KMS-11 (cell line): ENCODE measurements at regions not wholly inside any gene's neighbourhood (a gene's known extent, or its start where the extent isn't known, plus 50 kb on each side); places are given as distances from the start of the nearest gene placed in this dataset.
A peak's percentile ranks its signal among the peaks of the same experiment; 100 is the strongest.

Experiments
- H2AFZ ChIP-seq: fragments of 200-600 bp; sonication (generic); 2 replicates; pipeline ENCODE4 v1.6.1; 2016; ENCODE audit warnings: antibody characterized with exemption, mixed run types, low read depth
- H3K27ac ChIP-seq: fragments of 200-600 bp; sonication (generic); 2 replicates; pipeline ENCODE4 v1.6.1; 2016; ENCODE audit warnings: mild to moderate bottlenecking, mixed run types
- H3K27me3 ChIP-seq: fragments of 200-600 bp; sonication (generic); 2 replicates; pipeline ENCODE4 v1.6.1; 2017; ENCODE audit warnings: mild to moderate bottlenecking, low read depth, mixed run types, moderate library complexity; ENCODE audit not compliant: insufficient read depth
- H3K36me3 ChIP-seq: fragments of 200-600 bp; sonication (generic); 2 replicates; pipeline ENCODE4 v1.6.1; 2017; ENCODE audit warnings: mild to moderate bottlenecking, mixed run types; ENCODE audit not compliant: insufficient read depth
- H3K4me1 ChIP-seq: fragments of 200-600 bp; sonication (generic); 2 replicates; pipeline ENCODE4 v1.6.1; 2016; ENCODE audit warnings: mild to moderate bottlenecking, low read depth, mixed run types; ENCODE audit not compliant: poor library complexity, severe bottlenecking
- H3K4me2 ChIP-seq: fragments of 200-600 bp; sonication (generic); 2 replicates; pipeline ENCODE4 v1.7.0; 2016; ENCODE audit warnings: mild to moderate bottlenecking, mixed run types
- H3K4me3 ChIP-seq: fragments of 200-600 bp; sonication (generic); IDR thresholded peaks from 2 replicates; pipeline ENCODE4 v1.6.1; 2017; ENCODE audit warnings: low read depth, low read length, mixed read lengths; ENCODE audit not compliant: insufficient read depth
- H3K79me2 ChIP-seq: fragments of 200-600 bp; sonication (generic); 2 replicates; pipeline ENCODE4 v1.6.1; 2016; ENCODE audit warnings: low read depth, mixed run types; ENCODE audit not compliant: insufficient read depth
- H3K9ac ChIP-seq: fragments of 200-600 bp; sonication (generic); 2 replicates; pipeline ENCODE4 v1.6.1; 2016; ENCODE audit warnings: mild to moderate bottlenecking, mixed run types
- H4K20me1 ChIP-seq: fragments of 200-600 bp; sonication (generic); 2 replicates; pipeline ENCODE4 v1.6.1; 2016; ENCODE audit warnings: mild to moderate bottlenecking, mixed run types; ENCODE audit not compliant: insufficient read depth
- CTCF ChIP-seq: fragments of 200-600 bp; sonication (generic); conservative IDR thresholded peaks from 2 replicates; pipeline ENCODE4 v1.6.1; 2017; ENCODE audit warnings: low read depth, mild to moderate bottlenecking, antibody characterized with exemption, low read length, moderate library complexity, mixed read lengths

- no peak overlapping the region for H2AFZ ChIP-seq
- H3K27me3 ChIP-seq: peaks cover 56% of the 10 kb centered on the region
- no peak for TF ChIP-seq CTCF
- no peaks in the 10 kb centered on the region for H3K79me2 ChIP-seq
- no peaks in the 10 kb centered on the region for H4K20me1 ChIP-seq
- H3K4me1 ChIP-seq: peaks cover 31% of the 10 kb centered on the region
- no peak overlapping the region for H3K27ac ChIP-seq
- no peak overlapping the region for H3K4me3 ChIP-seq
- H3K9ac ChIP-seq: no peak overlapping the region
- H3K4me2 ChIP-seq: 0 out of 2 replicates have a peak overlapping the region, but pooled peaks have one; percentile 12
- no peaks in the 10 kb centered on the region for H3K36me3 ChIP-seq
Observed at GRCh38 chr2:12008425-12009061, 262.1 kb downstream of the LPIN1 start.

GRCh38 chr2:12009323-12009905 is 263.0 kb downstream of the LPIN1 start:
- H4K20me1 ChIP-seq: no peaks in the 10 kb centered on the region
- no peak overlapping the region for H3K27ac ChIP-seq
- TF ChIP-seq CTCF: no peak
- H3K36me3 ChIP-seq: no peaks in the 10 kb centered on the region
- H3K4me3 ChIP-seq: no peak overlapping the region
- H2AFZ ChIP-seq: no peak overlapping the region
- H3K79me2 ChIP-seq: no peaks in the 10 kb centered on the region
- peaks cover 31% of the 10 kb centered on the region for H3K4me1 ChIP-seq
- H3K4me2 ChIP-seq: 0 out of 2 replicates have a peak overlapping the region, but pooled peaks have one; percentile 12
- H3K27me3 ChIP-seq: peaks cover 54% of the 10 kb centered on the region
- H3K9ac ChIP-seq: no peak overlapping the region

- no peak overlapping the region for H3K4me2 ChIP-seq
- H3K36me3 ChIP-seq: no peaks in the 10 kb centered on the region
- H3K9ac ChIP-seq: no peak overlapping the region
- no peak overlapping the region for H2AFZ ChIP-seq
- no peaks in the 10 kb centered on the region for H4K20me1 ChIP-seq
- no peak for TF ChIP-seq CTCF
- H3K79me2 ChIP-seq: no peaks in the 10 kb centered on the region
- H3K27ac ChIP-seq: no peak overlapping the region
- H3K27me3 ChIP-seq: peaks cover 48% of the 10 kb centered on the region
- peaks cover 31% of the 10 kb centered on the region for H3K4me1 ChIP-seq
- no peak overlapping the region for H3K4me3 ChIP-seq
Observed at GRCh38 chr2:12010059-12010458, 263.6 kb downstream of the LPIN1 start.

- H3K27me3 ChIP-seq: peaks cover 48% of the 10 kb centered on the region
- H3K4me2 ChIP-seq: no peak overlapping the region
- no peak overlapping the region for H3K27ac ChIP-seq
- no peak for TF ChIP-seq CTCF
- no peaks in the 10 kb centered on the region for H3K36me3 ChIP-seq
- H3K79me2 ChIP-seq: no peaks in the 10 kb centered on the region
- peaks cover 24% of the 10 kb centered on the region for H3K4me1 ChIP-seq
- no peak overlapping the region for H2AFZ ChIP-seq
- H3K9ac ChIP-seq: no peak overlapping the region
- H4K20me1 ChIP-seq: no peaks in the 10 kb centered on the region
- H3K4me3 ChIP-seq: no peak overlapping the region
Observed at GRCh38 chr2:12010779-12011178, 264.3 kb downstream of the LPIN1 start.
